A673 (cell line): ENCODE measurements at regions not wholly inside any gene's neighbourhood (a gene's known extent, or its start where the extent isn't known, plus 50 kb on each side); places are given as distances from the start of the nearest gene placed in this dataset.

ENCODE experiments used
- EZH2 ChIP-seq: fragments of 200-600 bp; sonication (generic); IDR thresholded peaks from 2 replicates; pipeline ENCODE4 v1.6.1; 2017; ENCODE audit warnings: borderline replicate concordance, low read depth, mild to moderate bottlenecking, mixed read lengths, antibody characterized with exemption, low read length; ENCODE audit not compliant: poor library complexity, severe bottlenecking
- TF ChIP-seq, protein P1 (sequence below): fragments of 300-800, 200-600 bp; sonication (generic); conservative IDR thresholded peaks from 2 replicates; pipeline ENCODE4 v1.5.1; 2017; ENCODE audit warnings: low read depth, mild to moderate bottlenecking, antibody characterized with exemption, low read length, moderate library complexity, mixed read lengths

DNA sequence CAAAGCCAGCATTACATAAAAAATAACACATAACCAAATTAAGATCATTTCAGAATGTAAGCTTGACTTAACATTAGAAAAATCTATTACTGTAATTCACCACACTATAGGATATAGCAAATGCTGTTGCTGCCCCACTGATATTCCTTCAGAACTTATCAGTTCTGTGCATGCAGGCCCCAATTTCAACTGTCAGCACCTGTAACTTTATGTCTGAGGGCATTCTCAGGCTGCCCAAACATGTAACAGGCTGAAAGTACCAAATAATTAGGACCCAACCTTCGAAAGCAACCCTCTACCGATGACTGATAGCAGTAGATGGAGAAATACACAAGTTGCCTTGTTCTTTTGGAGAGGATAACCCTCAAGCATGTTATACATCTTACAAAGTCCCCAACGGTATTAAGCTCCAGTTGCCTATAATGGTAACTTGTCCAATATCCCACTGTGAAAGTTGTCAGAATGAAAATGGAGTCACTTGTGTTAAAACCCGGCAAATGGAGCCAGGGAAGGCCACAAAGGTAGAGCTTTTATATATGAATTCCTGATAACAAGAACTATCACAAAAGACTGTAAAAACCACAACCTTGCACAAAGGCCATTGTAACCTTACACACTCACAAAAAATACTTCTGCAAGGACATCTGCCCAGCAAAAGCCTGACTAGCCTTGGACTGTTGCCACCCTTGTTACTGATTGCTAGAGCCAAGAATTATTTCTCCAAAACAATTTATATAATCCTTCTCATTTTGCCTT, 66.9 kb upstream of the ZNF746 start:
- TF ChIP-seq, protein P1, sequence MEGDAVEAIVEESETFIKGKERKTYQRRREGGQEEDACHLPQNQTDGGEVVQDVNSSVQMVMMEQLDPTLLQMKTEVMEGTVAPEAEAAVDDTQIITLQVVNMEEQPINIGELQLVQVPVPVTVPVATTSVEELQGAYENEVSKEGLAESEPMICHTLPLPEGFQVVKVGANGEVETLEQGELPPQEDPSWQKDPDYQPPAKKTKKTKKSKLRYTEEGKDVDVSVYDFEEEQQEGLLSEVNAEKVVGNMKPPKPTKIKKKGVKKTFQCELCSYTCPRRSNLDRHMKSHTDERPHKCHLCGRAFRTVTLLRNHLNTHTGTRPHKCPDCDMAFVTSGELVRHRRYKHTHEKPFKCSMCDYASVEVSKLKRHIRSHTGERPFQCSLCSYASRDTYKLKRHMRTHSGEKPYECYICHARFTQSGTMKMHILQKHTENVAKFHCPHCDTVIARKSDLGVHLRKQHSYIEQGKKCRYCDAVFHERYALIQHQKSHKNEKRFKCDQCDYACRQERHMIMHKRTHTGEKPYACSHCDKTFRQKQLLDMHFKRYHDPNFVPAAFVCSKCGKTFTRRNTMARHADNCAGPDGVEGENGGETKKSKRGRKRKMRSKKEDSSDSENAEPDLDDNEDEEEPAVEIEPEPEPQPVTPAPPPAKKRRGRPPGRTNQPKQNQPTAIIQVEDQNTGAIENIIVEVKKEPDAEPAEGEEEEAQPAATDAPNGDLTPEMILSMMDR: no peak
- TF ChIP-seq EZH2: no peak
